ENCODE measurements at regions not wholly inside any gene's neighbourhood (a gene's known extent, or its start where the extent isn't known, plus 50 kb on each side); places are given as distances from the start of the nearest gene placed in this dataset.

DNA sequence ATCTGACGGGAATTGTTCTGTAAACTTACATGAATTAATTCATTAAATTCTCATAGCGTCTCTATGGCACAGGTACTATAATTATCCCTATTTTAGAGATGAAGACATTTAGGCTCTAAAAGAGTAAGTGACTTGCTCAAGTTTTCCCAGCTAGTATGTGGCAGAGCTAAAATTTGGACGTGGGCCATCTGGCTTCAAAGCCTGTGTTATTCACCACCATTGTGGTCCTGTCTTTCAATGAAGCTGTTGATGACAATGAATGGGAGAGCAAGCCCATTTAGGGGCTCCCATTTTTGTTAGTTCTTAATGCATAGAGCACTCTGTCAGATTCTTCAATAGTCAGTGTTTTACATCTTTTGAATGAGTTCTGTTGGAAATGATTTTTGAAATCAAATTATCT lies 236.0 kb upstream of the CD180 start:
- TF ChIP-seq, protein P1, sequence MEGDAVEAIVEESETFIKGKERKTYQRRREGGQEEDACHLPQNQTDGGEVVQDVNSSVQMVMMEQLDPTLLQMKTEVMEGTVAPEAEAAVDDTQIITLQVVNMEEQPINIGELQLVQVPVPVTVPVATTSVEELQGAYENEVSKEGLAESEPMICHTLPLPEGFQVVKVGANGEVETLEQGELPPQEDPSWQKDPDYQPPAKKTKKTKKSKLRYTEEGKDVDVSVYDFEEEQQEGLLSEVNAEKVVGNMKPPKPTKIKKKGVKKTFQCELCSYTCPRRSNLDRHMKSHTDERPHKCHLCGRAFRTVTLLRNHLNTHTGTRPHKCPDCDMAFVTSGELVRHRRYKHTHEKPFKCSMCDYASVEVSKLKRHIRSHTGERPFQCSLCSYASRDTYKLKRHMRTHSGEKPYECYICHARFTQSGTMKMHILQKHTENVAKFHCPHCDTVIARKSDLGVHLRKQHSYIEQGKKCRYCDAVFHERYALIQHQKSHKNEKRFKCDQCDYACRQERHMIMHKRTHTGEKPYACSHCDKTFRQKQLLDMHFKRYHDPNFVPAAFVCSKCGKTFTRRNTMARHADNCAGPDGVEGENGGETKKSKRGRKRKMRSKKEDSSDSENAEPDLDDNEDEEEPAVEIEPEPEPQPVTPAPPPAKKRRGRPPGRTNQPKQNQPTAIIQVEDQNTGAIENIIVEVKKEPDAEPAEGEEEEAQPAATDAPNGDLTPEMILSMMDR (IDR thresholded peaks at IDR 0.05 in 2 of 3, conservative IDR thresholded peaks at IDR 0.05 in 1 of 3; ENCODE audit: control insufficient read depth in 2 of 3, extremely low read depth in 1 of 3, insufficient read depth in 1 of 3, low read depth in 3 of 3, low read length in 3 of 3) = no peak
- no peak for TF ChIP-seq NFIC (IDR thresholded peaks at IDR 0.05; ENCODE audit: low read depth, low read length)
- no peak for TF ChIP-seq CBFB (IDR thresholded peaks at IDR 0.05; ENCODE audit: low read depth)
- TF ChIP-seq, protein P2, sequence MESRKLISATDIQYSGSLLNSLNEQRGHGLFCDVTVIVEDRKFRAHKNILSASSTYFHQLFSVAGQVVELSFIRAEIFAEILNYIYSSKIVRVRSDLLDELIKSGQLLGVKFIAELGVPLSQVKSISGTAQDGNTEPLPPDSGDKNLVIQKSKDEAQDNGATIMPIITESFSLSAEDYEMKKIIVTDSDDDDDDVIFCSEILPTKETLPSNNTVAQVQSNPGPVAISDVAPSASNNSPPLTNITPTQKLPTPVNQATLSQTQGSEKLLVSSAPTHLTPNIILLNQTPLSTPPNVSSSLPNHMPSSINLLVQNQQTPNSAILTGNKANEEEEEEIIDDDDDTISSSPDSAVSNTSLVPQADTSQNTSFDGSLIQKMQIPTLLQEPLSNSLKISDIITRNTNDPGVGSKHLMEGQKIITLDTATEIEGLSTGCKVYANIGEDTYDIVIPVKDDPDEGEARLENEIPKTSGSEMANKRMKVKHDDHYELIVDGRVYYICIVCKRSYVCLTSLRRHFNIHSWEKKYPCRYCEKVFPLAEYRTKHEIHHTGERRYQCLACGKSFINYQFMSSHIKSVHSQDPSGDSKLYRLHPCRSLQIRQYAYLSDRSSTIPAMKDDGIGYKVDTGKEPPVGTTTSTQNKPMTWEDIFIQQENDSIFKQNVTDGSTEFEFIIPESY (IDR thresholded peaks at IDR 0.05) = no peak
- no peak for TF ChIP-seq JUND (IDR thresholded peaks at IDR 0.05; ENCODE audit: low read depth, low read length)
- no peak for TF ChIP-seq GATAD2B (conservative IDR thresholded peaks at IDR 0.05; ENCODE audit: low read depth)
- TF ChIP-seq, protein P3, sequence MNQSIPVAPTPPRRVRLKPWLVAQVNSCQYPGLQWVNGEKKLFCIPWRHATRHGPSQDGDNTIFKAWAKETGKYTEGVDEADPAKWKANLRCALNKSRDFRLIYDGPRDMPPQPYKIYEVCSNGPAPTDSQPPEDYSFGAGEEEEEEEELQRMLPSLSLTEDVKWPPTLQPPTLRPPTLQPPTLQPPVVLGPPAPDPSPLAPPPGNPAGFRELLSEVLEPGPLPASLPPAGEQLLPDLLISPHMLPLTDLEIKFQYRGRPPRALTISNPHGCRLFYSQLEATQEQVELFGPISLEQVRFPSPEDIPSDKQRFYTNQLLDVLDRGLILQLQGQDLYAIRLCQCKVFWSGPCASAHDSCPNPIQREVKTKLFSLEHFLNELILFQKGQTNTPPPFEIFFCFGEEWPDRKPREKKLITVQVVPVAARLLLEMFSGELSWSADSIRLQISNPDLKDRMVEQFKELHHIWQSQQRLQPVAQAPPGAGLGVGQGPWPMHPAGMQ (IDR thresholded peaks at IDR 0.05; ENCODE audit: borderline replicate concordance) = no peak
- no peak for TF ChIP-seq TCF7 (IDR thresholded peaks at IDR 0.05; ENCODE audit: borderline replicate concordance)
- no peak for TF ChIP-seq RFX5 (IDR thresholded peaks at IDR 0.05; ENCODE audit: low read depth, low read length)
- TF ChIP-seq EP300 (IDR thresholded peaks at IDR 0.05; ENCODE audit: borderline replicate concordance in 1 of 2, control insufficient read depth in 1 of 2, low read depth in 2 of 2, low read length in 2 of 2) = no peak
- TF ChIP-seq HDAC2 (IDR thresholded peaks at IDR 0.05) = no peak
- no peak for TF ChIP-seq POLR2AphosphoS5 (IDR thresholded peaks at IDR 0.05; ENCODE audit: low read length)
- TF ChIP-seq, protein P4, sequence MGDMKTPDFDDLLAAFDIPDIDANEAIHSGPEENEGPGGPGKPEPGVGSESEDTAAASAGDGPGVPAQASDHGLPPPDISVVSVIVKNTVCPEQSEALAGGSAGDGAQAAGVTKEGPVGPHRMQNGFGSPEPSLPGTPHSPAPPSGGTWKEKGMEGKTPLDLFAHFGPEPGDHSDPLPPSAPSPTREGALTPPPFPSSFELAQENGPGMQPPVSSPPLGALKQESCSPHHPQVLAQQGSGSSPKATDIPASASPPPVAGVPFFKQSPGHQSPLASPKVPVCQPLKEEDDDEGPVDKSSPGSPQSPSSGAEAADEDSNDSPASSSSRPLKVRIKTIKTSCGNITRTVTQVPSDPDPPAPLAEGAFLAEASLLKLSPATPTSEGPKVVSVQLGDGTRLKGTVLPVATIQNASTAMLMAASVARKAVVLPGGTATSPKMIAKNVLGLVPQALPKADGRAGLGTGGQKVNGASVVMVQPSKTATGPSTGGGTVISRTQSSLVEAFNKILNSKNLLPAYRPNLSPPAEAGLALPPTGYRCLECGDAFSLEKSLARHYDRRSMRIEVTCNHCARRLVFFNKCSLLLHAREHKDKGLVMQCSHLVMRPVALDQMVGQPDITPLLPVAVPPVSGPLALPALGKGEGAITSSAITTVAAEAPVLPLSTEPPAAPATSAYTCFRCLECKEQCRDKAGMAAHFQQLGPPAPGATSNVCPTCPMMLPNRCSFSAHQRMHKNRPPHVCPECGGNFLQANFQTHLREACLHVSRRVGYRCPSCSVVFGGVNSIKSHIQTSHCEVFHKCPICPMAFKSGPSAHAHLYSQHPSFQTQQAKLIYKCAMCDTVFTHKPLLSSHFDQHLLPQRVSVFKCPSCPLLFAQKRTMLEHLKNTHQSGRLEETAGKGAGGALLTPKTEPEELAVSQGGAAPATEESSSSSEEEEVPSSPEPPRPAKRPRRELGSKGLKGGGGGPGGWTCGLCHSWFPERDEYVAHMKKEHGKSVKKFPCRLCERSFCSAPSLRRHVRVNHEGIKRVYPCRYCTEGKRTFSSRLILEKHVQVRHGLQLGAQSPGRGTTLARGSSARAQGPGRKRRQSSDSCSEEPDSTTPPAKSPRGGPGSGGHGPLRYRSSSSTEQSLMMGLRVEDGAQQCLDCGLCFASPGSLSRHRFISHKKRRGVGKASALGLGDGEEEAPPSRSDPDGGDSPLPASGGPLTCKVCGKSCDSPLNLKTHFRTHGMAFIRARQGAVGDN (IDR thresholded peaks at IDR 0.05) = no peak
